Smooth muscle cell (in vitro differentiated cells): ENCODE measurements at regions not wholly inside any gene's neighbourhood (a gene's known extent, or its start where the extent isn't known, plus 50 kb on each side); places are given as distances from the start of the nearest gene placed in this dataset.

Source experiments
- DNase-seq: peaks from one replicate; lab custom pipeline; 2025; ENCODE audit not compliant: unreplicated experiment; lab: John Stamatoyannopoulos, UW
- H2AFZ ChIP-seq: fragments of 200-600 bp; sonication (generic); 2 replicates; pipeline ENCODE4 v1.6.0; 2016; ENCODE audit warnings: antibody characterized with exemption, low read depth, mild to moderate bottlenecking
- H3F3A ChIP-seq: fragments of 200-600 bp; sonication (generic); 2 replicates; pipeline ENCODE4 v1.6.0; 2017; ENCODE audit warnings: antibody characterized with exemption, low read depth
- H3K27ac ChIP-seq: fragments of 200-600 bp; sonication (generic); 2 replicates; pipeline ENCODE4 v1.5.1; 2016; ENCODE audit warnings: low read depth, mild to moderate bottlenecking
- H3K27me3 ChIP-seq: fragments of 200-600 bp; sonication (generic); 2 replicates; pipeline ENCODE4 v1.6.1; 2016; ENCODE audit warnings: low read depth, mild to moderate bottlenecking
- H3K36me3 ChIP-seq: fragments of 200-600 bp; sonication (generic); 2 replicates; pipeline ENCODE4 v1.5.1; 2016; ENCODE audit warnings: low read depth
- H3K4me1 ChIP-seq: fragments of 200-600 bp; sonication (generic); 2 replicates; pipeline ENCODE4 v1.5.1; 2016; ENCODE audit warnings: low read depth
- H3K4me2 ChIP-seq: fragments of 200-600 bp; sonication (generic); 2 replicates; pipeline ENCODE4 v1.6.0; 2016; ENCODE audit warnings: mild to moderate bottlenecking
- H3K4me3 ChIP-seq: fragments of 200-600 bp; sonication (generic); 2 replicates; pipeline ENCODE4 v1.5.1; 2016; ENCODE audit warnings: mild to moderate bottlenecking
- H3K79me2 ChIP-seq: fragments of 200-600 bp; sonication (generic); 2 replicates; pipeline ENCODE4 v1.6.0; 2016; ENCODE audit warnings: low read depth, mild to moderate bottlenecking
- H3K9ac ChIP-seq: fragments of 200-600 bp; sonication (generic); 2 replicates; pipeline ENCODE4 v1.6.0; 2016; ENCODE audit warnings: low read depth
- H3K9me3 ChIP-seq: fragments of 200-600 bp; sonication (generic); replicated peaks from 2 replicates; pipeline ENCODE4 v1.5.1; 2016; ENCODE audit warnings: low read depth
- H4K20me1 ChIP-seq: fragments of 200-600 bp; sonication (generic); 2 replicates; pipeline ENCODE4 v1.6.0; 2016; ENCODE audit warnings: low read depth
- WGBS: methylation state at CpG from one replicate; pipeline ENCODE4 v1.1.7; 2016; ENCODE audit warnings: low lambda C conversion rate; 5-methylcytosine and 5-hydroxymethylcytosine counted together
- TF ChIP-seq, protein P1 (sequence below): fragments of 200-600 bp; sonication (generic); IDR thresholded peaks from 2 replicates; pipeline ENCODE4 v1.5.1; 2017; ENCODE audit warnings: borderline replicate concordance, mild to moderate bottlenecking, antibody characterized with exemption; ENCODE audit not compliant: insufficient read depth, poor library complexity, severe bottlenecking

DNA sequence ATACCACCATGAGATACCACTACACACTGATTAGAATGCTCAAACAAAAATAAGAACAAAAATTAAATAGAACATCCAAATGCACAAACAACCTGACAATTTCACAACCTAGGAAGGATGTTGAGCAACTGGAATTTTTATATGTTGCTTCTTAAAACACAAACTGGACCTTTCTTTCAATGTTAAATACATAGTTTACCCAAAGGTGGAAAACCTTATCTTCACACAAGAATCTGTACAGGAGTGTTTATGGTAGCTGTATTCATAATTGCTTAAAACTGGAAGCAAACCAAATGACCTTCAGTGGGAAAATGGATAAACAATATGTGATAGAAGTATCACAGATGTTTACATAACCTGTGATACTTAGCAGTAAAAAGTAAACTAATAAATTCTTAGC is 573.8 kb downstream of the MAGEB5 start:
- H2AFZ ChIP-seq, result no peak overlapping the region
- H3F3A ChIP-seq, result no peaks in the 10 kb centered on the region
- no peak overlapping the region for H3K4me3 ChIP-seq
- H3K4me1 ChIP-seq, result no peaks in the 10 kb centered on the region
- H3K27ac ChIP-seq, result no peak overlapping the region
- H3K79me2 ChIP-seq, result no peaks in the 10 kb centered on the region
- TF ChIP-seq, protein P1, sequence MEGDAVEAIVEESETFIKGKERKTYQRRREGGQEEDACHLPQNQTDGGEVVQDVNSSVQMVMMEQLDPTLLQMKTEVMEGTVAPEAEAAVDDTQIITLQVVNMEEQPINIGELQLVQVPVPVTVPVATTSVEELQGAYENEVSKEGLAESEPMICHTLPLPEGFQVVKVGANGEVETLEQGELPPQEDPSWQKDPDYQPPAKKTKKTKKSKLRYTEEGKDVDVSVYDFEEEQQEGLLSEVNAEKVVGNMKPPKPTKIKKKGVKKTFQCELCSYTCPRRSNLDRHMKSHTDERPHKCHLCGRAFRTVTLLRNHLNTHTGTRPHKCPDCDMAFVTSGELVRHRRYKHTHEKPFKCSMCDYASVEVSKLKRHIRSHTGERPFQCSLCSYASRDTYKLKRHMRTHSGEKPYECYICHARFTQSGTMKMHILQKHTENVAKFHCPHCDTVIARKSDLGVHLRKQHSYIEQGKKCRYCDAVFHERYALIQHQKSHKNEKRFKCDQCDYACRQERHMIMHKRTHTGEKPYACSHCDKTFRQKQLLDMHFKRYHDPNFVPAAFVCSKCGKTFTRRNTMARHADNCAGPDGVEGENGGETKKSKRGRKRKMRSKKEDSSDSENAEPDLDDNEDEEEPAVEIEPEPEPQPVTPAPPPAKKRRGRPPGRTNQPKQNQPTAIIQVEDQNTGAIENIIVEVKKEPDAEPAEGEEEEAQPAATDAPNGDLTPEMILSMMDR, result no peak
- H3K9me3 ChIP-seq, result no peaks in the 10 kb centered on the region
- H3K4me2 ChIP-seq, result no peak overlapping the region
- no peak overlapping the region for H3K9ac ChIP-seq
- no peak for DNase-seq
- no peaks in the 10 kb centered on the region for H3K36me3 ChIP-seq
- H4K20me1 ChIP-seq, result no peaks in the 10 kb centered on the region
- H3K27me3 ChIP-seq, result no peaks in the 10 kb centered on the region

DNA sequence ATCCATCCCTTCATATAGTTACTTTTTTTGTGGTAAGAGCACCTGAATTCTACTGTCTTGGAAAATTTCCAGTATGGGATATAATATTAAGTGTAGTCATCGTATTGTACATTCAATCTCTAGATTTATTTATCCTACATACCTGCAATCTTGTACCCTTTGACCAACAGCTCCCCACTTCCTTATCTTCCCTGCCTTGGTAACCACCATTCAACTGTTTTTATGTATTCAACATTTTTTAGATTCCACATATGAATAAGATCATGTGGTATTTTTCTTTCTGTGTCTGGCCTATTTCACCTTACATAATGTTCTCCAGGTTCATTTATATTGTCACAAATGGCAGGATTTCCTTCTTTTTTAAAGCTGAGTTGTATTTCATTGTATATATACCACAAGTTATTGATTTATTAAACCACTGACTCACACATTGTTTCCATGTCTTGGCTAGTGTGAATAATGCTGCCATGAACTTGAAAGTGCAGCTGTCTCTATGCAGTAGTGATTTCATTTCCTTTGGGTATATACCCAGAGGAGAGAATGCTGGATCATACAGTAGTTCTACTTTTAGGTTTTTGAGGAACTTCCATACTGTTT is 572.5 kb downstream of the MAGEB5 start:
- Histone ChIP-seq H3K9ac (no peak overlapping the region), H3K9me3 (no peaks in the 10 kb centered on the region), H2AFZ (no peak overlapping the region), H3K4me2 (no peak overlapping the region), H3K79me2 (no peaks in the 10 kb centered on the region), H3K36me3 (no peaks in the 10 kb centered on the region), H3K27me3 (no peaks in the 10 kb centered on the region), H3K4me3 (no peak overlapping the region), H3K4me1 (no peaks in the 10 kb centered on the region), H3F3A (no peaks in the 10 kb centered on the region), H3K27ac (no peak overlapping the region), H4K20me1 (no peaks in the 10 kb centered on the region)
- TF ChIP-seq, protein P1, result no peak
- 93% methylated on average over 1 of the region's 1 CpG for WGBS
- DNase-seq, result no peak

DNA sequence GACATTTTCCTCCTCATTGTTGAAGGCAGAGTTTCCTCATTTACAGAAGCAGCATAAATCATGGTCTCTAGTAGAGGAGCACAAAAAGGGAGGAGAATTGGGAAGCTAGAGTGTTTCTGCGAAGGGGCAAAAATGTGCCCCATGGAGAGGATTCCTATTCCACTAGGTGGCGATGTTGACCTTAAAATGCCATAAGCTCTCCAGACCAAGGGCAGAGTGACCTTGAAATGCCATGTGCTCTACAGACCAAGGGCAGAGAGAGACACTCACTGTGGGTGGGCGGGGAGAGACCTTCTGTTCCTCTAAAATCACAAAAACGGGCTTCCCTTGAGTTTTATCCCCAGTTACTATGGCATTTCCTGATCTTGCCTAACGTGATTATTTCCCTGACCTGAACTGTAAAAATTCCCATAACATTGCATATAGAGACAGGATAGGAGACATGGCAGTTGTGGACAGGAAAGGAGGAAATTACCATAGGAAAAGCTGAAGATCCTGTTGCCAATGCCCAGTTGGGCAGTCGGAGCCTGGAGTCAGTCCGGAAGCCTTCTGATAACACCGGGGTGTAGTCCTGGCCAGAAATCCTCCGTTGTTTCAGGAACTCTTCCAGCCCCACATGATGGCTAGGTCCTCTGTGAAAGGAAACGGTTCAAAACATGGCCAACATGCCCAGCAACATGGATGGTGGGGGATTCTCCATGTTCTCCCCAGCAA is 567.7 kb downstream of the MAGEB5 start:
- no peaks in the 10 kb centered on the region for H3K27me3 ChIP-seq
- H3K79me2 ChIP-seq, result no peaks in the 10 kb centered on the region
- 63% methylated on average over 10 of the region's 10 CpGs for WGBS
- no peaks in the 10 kb centered on the region for H3K4me1 ChIP-seq
- H3K9me3 ChIP-seq, result no peaks in the 10 kb centered on the region
- H3K4me2 ChIP-seq, result no peak overlapping the region
- no peak overlapping the region for H2AFZ ChIP-seq
- TF ChIP-seq, protein P1, result peak; percentile 47
- H3F3A ChIP-seq, result no peaks in the 10 kb centered on the region
- H3K36me3 ChIP-seq, result no peaks in the 10 kb centered on the region
- H3K27ac ChIP-seq, result no peak overlapping the region
- no peak for DNase-seq
- no peak overlapping the region for H3K4me3 ChIP-seq
- H3K9ac ChIP-seq, result no peak overlapping the region
- no peaks in the 10 kb centered on the region for H4K20me1 ChIP-seq
